T-cell (primary cell): ENCODE measurements at regions not wholly inside any gene's neighbourhood (a gene's known extent, or its start where the extent isn't known, plus 50 kb on each side); places are given as distances from the start of the nearest gene placed in this dataset.

ENCODE experiments used
- ATAC-seq, 4 experiments: fragments of 200-7000 bp in 3 of 4; fragments of 150-1000 bp in 1 of 4; cut with Tn5 transposase; replicated peaks in 1 of 4; 1 replicate in 3 of 4; 2 replicates in 1 of 4; pipeline ENCODE4 v1.10.0; 2021; ENCODE audit warnings: moderate library complexity in 3 of 4, mild to moderate bottlenecking in 2 of 4, moderate number of reproducible peaks in 1 of 4
- CTCF ChIA-PET, 2 donors: fragments of 300-600 bp; sonication (Branson Sonifier 250); formaldehyde crosslinking; loops; one replicate each; lab custom pipeline; 2022; ENCODE audit warnings: antibody characterized with exemption in 2 of 2; lab: Charles Lee
- POLR2A ChIA-PET, 2 donors: fragments of 300-600 bp; sonication (Branson Sonifier 250); formaldehyde crosslinking; loops; one replicate each; lab custom pipeline; 2022; ENCODE audit warnings: antibody characterized with exemption in 2 of 2; lab: Charles Lee
- DNase-seq, 35 experiments: peaks; one replicate each; pipeline versions ENCODE4 v3.0.0 to v3.0.0-alpha.2; 2013 to 2023
- H3K27ac ChIP-seq: one replicate; pipeline ENCODE4 v1.5.1; 2013; ENCODE audit warnings: low read length
- H3K27me3 ChIP-seq, 2 experiments: replicated peaks in 1 of 2; 1 replicate in 1 of 2; 2 replicates in 1 of 2; pipeline versions ENCODE4 v1.6.1 to v1.7.0; 2013; ENCODE audit warnings: low read length in 1 of 2, mixed read lengths in 1 of 2; ENCODE audit not compliant: control insufficient read depth in 2 of 2, insufficient read depth in 2 of 2; ENCODE audit errors: extremely low read depth in 1 of 2
- H3K36me3 ChIP-seq, 2 donors: 1 replicate in 1 of 2; 2 replicates in 1 of 2; pipeline versions ENCODE4 v1.6.1 to v1.7.0; 2013; ENCODE audit warnings: low read length in 1 of 2; ENCODE audit not compliant: control insufficient read depth in 2 of 2, insufficient read depth in 1 of 2; ENCODE audit errors: extremely low read depth in 1 of 2
- H3K4me1 ChIP-seq, 2 experiments: 1 replicate in 1 of 2; 2 replicates in 1 of 2; pipeline versions ENCODE4 v1.6.1 to v1.7.0; 2013; ENCODE audit warnings: low read length in 2 of 2, mixed read lengths in 1 of 2; ENCODE audit not compliant: insufficient read depth in 2 of 2, control insufficient read depth in 1 of 2; ENCODE audit errors: extremely low read depth in 1 of 2
- H3K4me3 ChIP-seq, 2 donors: 1 replicate in 1 of 2; 2 replicates in 1 of 2; pipeline versions ENCODE4 v1.5.1 to v1.7.0; 2013; ENCODE audit warnings: mild to moderate bottlenecking in 2 of 2, low read length in 1 of 2, moderate library complexity in 1 of 2; ENCODE audit not compliant: control insufficient read depth in 1 of 2; ENCODE audit errors: extremely low read depth in 1 of 2
- H3K9me3 ChIP-seq: 2 replicates; pipeline ENCODE4 v1.7.0; 2013
- H3K27ac Mint-ChIP-seq, 2 donors: one replicate each; pipeline ENCODE4 v1.8.0; 2020 to 2021; ENCODE audit warnings: mild to moderate bottlenecking in 2 of 2, mixed read lengths in 2 of 2
- H3K27me3 Mint-ChIP-seq, 2 donors: one replicate each; pipeline ENCODE4 v1.8.0; 2021 to 2022; ENCODE audit warnings: mixed read lengths in 2 of 2
- H3K36me3 Mint-ChIP-seq: one replicate; pipeline ENCODE4 v1.8.0; 2021; ENCODE audit warnings: mixed read lengths
- H3K4me1 Mint-ChIP-seq, 3 donors: one replicate each; pipeline ENCODE4 v1.8.0; 2020 to 2022; ENCODE audit warnings: mixed read lengths in 3 of 3, mild to moderate bottlenecking in 1 of 3
- H3K4me3 Mint-ChIP-seq, 3 donors: one replicate each; pipeline ENCODE4 v1.8.0; 2020 to 2022; ENCODE audit warnings: mild to moderate bottlenecking in 3 of 3, mixed read lengths in 3 of 3, moderate library complexity in 3 of 3
- H3K9me3 Mint-ChIP-seq, 3 donors: one replicate each; pipeline ENCODE4 v1.8.0; 2020 to 2022; ENCODE audit warnings: mixed read lengths in 3 of 3
- WGBS: methylation state at CpG from one replicate; pipeline ENCODE4 v1.1.5; 2013; ENCODE audit warnings: missing lambda C conversion rate; ENCODE audit not compliant: insufficient coverage; 5-methylcytosine and 5-hydroxymethylcytosine counted together

DNA sequence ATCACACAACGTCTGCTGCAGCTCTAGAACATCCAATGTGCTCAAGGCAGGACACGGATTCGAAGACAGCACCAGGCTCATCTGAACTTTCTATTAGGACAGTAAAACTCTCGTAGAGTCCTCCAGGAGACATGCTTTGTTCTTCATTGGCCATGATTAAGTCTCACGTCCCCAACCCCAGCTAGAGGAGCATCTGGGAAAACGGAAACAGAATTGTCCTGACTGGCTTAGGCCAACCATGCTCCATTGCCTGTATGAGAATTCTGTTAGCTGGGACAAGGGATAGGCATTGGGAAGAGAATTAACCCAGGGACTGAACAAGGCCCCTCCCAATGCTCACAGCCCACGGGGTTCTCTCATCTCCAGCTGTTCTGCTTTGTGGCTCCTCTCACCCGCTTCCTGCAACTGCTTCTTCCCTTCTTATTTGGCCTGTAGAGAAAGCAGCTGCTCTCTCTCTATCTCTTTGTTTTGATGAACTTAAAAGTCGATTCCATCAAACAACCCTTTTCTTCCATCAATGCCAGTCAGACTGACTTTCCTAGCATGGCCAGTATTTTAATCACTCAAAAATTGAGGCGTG lies 75.6 kb downstream of the C1QL2 start:
- Histone ChIP-seq H3K4me3 (no peak overlapping the region), H3K4me1 (no peaks in the 10 kb centered on the region), H3K36me3 (no peaks in the 10 kb centered on the region), H3K27ac (no peak overlapping the region), H3K27me3 (peaks cover 0 to 7% of the 10 kb centered on the region in 2 experiments), H3K9me3 (no peaks in the 10 kb centered on the region)
- POLR2A ChIA-PET, result no interaction called here
- 71% methylated on average over 9 of the region's 10 CpGs for WGBS
- H3K4me3 Mint-ChIP-seq, result no peak overlapping the region
- H3K9me3 Mint-ChIP-seq, result no peaks in the 10 kb centered on the region
- H3K36me3 Mint-ChIP-seq, result no peaks in the 10 kb centered on the region
- no peaks in the 10 kb centered on the region for H3K27me3 Mint-ChIP-seq
- no peak for DNase-seq
- no peak for ATAC-seq
- no peak overlapping the region for H3K27ac Mint-ChIP-seq
- CTCF ChIA-PET, result no interaction called here
- no peaks in the 10 kb centered on the region for H3K4me1 Mint-ChIP-seq

DNA sequence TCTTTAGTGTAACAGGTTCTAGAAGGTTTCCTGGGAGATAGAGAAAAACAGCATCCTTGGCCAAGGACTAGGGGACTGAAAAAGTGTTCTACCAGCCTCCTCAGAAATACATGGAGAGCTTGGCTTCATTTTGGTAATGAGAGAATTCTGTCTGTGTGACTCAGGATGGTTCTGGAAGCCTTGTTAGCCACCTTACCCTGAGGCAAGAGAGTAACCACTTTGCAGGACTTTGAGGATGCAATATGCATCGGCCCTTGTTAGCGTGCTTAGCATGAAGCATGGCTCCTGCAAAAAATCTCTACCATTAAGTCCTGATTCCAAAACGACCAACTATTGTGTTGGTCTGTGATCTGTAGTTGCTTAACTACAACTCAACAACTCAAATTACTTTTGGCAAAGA lies 79.8 kb downstream of the C1QL2 start:
- H3K36me3 ChIP-seq, result no peaks in the 10 kb centered on the region
- H3K4me1 ChIP-seq, result no peaks in the 10 kb centered on the region
- H3K27me3 ChIP-seq, result peaks cover 0 to 17% of the 10 kb centered on the region in 2 experiments
- Mint-ChIP-seq H3K4me3 (no peak overlapping the region), H3K36me3 (no peaks in the 10 kb centered on the region), H3K9me3 (no peaks in the 10 kb centered on the region), H3K27ac (no peak overlapping the region), H3K4me1 (no peaks in the 10 kb centered on the region), H3K27me3 (peaks cover 8 to 20% of the 10 kb centered on the region in 2 donors)
- WGBS, result no CpG with 5 or more reads among the region's 3 CpGs
- DNase-seq (no peak), ATAC-seq (no peak)
- no peak overlapping the region for H3K4me3 ChIP-seq
- ChIA-PET POLR2A (no interaction called here), CTCF (no interaction called here)
- H3K9me3 ChIP-seq, result no peaks in the 10 kb centered on the region
- H3K27ac ChIP-seq, result no peak overlapping the region

DNA sequence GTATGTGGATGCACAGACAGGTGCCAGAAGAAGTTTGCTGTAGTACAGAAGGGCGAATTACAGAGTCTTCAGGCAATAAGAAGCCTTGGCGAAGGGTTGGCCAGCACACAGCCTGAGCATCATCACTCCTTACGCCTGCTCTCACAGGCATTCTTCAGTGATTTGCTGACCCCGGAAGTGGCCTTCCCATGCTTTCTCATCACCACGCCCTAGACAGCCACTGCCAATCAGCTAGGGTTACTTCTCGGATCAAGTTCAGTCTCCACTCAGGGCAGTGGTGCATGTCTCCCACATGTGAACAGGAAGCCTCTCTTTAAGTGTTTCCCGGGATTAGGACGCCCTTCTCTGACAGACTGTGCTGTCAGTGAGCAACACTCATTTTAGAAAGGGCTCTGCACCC lies 81.8 kb downstream of the C1QL2 start:
- ChIA-PET CTCF (no interaction called here), POLR2A (no interaction called here)
- no peaks in the 10 kb centered on the region for H3K36me3 ChIP-seq
- Mint-ChIP-seq H3K36me3 (no peaks in the 10 kb centered on the region), H3K27ac (no peak overlapping the region), H3K9me3 (no peaks in the 10 kb centered on the region), H3K4me1 (no peaks in the 10 kb centered on the region), H3K27me3 (peaks cover 8 to 20% of the 10 kb centered on the region in 2 donors), H3K4me3 (no peak overlapping the region)
- peaks cover 0 to 24% of the 10 kb centered on the region in 2 experiments for H3K27me3 ChIP-seq
- 63% methylated on average over 8 of the region's 8 CpGs for WGBS
- ATAC-seq, result no peak
- no peaks in the 10 kb centered on the region for H3K4me1 ChIP-seq
- no peak for DNase-seq
- no peak overlapping the region for H3K27ac ChIP-seq
- no peaks in the 10 kb centered on the region for H3K9me3 ChIP-seq
- H3K4me3 ChIP-seq, result no peak overlapping the region

DNA sequence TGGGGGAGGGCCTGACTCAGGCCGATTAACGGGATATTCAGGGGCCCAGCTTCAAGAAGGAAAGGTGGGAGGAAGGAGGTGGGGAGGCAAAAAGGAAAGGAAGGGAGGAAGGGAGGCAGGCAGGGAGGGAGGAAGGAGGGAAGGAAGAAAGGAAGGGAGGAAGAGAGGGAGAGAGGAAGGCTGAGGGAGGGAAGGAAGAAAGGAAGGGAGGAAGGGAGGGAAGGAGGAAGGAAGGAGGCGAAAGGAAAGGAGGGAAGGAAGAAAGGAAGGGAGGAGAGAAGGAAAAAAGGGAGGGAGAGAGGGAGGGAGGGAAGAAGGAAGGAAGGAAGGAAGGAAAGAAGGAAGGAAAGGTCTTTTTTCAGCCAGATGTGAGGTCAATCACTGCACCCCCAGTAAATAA lies 85.3 kb downstream of the C1QL2 start:
- peaks cover 8 to 20% of the 10 kb centered on the region in 2 donors for H3K27me3 Mint-ChIP-seq
- DNase-seq, result no peak
- ATAC-seq, result no peak
- H3K4me1 Mint-ChIP-seq, result no peaks in the 10 kb centered on the region
- no peak overlapping the region for H3K27ac Mint-ChIP-seq
- H3K9me3 Mint-ChIP-seq, result no peaks in the 10 kb centered on the region
- WGBS, result 32% methylated on average over 3 of the region's 3 CpGs
- Histone ChIP-seq H3K27ac (no peak overlapping the region), H3K36me3 (no peaks in the 10 kb centered on the region), H3K4me1 (no peaks in the 10 kb centered on the region), H3K4me3 (no peak overlapping the region), H3K27me3 (peaks cover 0 to 24% of the 10 kb centered on the region in 2 experiments), H3K9me3 (no peaks in the 10 kb centered on the region)
- CTCF ChIA-PET, result no interaction called here
- H3K4me3 Mint-ChIP-seq, result no peak overlapping the region
- no peaks in the 10 kb centered on the region for H3K36me3 Mint-ChIP-seq
- POLR2A ChIA-PET, result no interaction called here

DNA sequence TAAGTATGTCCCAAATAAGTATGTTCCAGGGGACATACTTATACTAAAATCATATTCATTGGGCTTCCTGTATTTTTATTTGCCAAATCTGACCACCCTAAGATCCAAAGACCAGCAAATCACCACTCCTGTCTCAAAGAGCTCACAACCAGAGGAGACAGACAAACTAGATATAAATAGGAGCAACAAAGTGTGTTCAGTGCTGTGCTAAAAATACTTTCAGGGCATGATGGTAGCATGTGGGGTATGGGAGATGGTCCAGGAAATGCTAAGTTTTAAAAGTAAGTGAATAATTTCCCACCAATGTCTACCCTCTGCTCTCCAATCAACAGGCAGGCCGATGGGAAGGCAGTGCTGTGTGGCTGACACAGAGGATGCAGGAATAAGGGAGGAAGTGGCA lies 87.1 kb downstream of the C1QL2 start:
- ChIA-PET CTCF (interaction anchor here in 1 of 2 donors (0.6 kb wide), 1 partner anchor 93 kb away, joined by 3 read pairs; no protein-coding TSS in a partner anchor), POLR2A (no interaction called here)
- WGBS, result no CpG with 5 or more reads among the region's 1 CpG
- H3K27ac ChIP-seq, result no peak overlapping the region
- DNase-seq (no peak), ATAC-seq (no peak)
- Mint-ChIP-seq H3K4me1 (no peaks in the 10 kb centered on the region), H3K9me3 (no peaks in the 10 kb centered on the region), H3K27ac (no peak overlapping the region), H3K4me3 (no peak overlapping the region), H3K36me3 (no peaks in the 10 kb centered on the region), H3K27me3 (peaks cover 3 to 13% of the 10 kb centered on the region in 2 donors)
- peaks cover 0 to 21% of the 10 kb centered on the region in 2 experiments for H3K27me3 ChIP-seq
- H3K9me3 ChIP-seq, result no peaks in the 10 kb centered on the region
- H3K4me3 ChIP-seq, result no peak overlapping the region
- H3K36me3 ChIP-seq, result no peaks in the 10 kb centered on the region
- no peaks in the 10 kb centered on the region for H3K4me1 ChIP-seq

DNA sequence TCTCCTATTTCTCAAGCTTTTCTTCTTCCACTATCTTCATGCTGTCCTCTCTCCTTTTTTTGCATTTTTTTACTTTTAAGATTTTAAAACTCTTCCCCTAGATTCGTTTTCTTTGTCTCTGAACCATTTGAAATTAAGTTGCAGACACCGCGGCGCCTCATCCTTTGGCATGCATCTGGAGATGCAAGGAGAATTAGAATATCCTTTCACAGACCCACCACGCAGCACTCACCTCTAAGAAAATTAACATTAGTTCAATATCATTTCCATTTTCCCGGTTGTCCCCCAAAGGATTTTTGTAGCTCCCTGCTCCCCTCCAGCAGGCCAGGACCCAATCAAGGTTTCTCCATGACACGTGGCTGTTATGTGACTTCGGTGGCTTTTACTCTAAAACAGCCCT lies 88.8 kb downstream of the C1QL2 start:
- H3K36me3 Mint-ChIP-seq, result no peaks in the 10 kb centered on the region
- Histone ChIP-seq H3K27me3 (peaks cover 0 to 16% of the 10 kb centered on the region in 2 experiments), H3K36me3 (no peaks in the 10 kb centered on the region), H3K27ac (no peak overlapping the region), H3K4me3 (no peak overlapping the region), H3K4me1 (no peaks in the 10 kb centered on the region), H3K9me3 (no peaks in the 10 kb centered on the region)
- no peak for DNase-seq
- 50% methylated on average over 5 of the region's 8 CpGs for WGBS
- POLR2A ChIA-PET, result interaction anchor here in 1 of 2 donors (0.6 kb wide), 1 partner anchor 1011 kb away, joined by 3 read pairs; no protein-coding TSS in a partner anchor
- CTCF ChIA-PET, result no interaction called here
- no peak for ATAC-seq
- H3K9me3 Mint-ChIP-seq, result no peaks in the 10 kb centered on the region
- no peak overlapping the region for H3K4me3 Mint-ChIP-seq
- H3K27ac Mint-ChIP-seq, result no peak overlapping the region
- H3K4me1 Mint-ChIP-seq, result no peaks in the 10 kb centered on the region
- H3K27me3 Mint-ChIP-seq, result peaks cover 0 to 6% of the 10 kb centered on the region in 2 donors
